K562 (cell line): ENCODE measurements at regions not wholly inside any gene's neighbourhood (a gene's known extent, or its start where the extent isn't known, plus 50 kb on each side); places are given as distances from the start of the nearest gene placed in this dataset.

Source experiments
- ATAC-seq: fragments of 200-7000 bp; cut with Tn5 transposase; 3 replicates; pipeline ENCODE4 v1.9.1; 2020; ENCODE audit warnings: moderate library complexity
- BruUV-seq: library from RNA; stranded (reverse); fragments of 400-500 nt; replicated peaks from 2 replicates; lab custom pipeline; 2021; lab: Mats Ljungman, UMichigan
- CTCF ChIA-PET: fragments of 300-600 bp; formaldehyde crosslinking; extraction: SDS; loops from one replicate; lab custom pipeline; 2021; ENCODE audit warnings: low intra/inter-chr PET ratio; lab: Yijun Ruan, JAX
- POLR2A ChIA-PET: fragments of 300-600, 350-650 bp; sonication (Branson Sonifier 250); formaldehyde crosslinking; extraction: SDS; loops from one replicate; lab custom pipeline; 2021; ENCODE audit warnings: antibody characterized with exemption, inconsistent platforms; lab: Yijun Ruan, JAX
- DNase-seq, 4 experiments: peaks; one replicate each; pipeline versions ENCODE4 v3.0.0 to v3.0.0-alpha.2; 2011 to 2018; ENCODE audit warnings: low spot score in 3 of 4, mixed read lengths in 3 of 4; ENCODE audit errors: extremely low read depth in 1 of 4
- FAIRE-seq: peaks from 2 replicates; lab custom pipeline; 2011; peaks lifted over from hg19 to GRCh38; lab: Jason Lieb, UNC
- H2AFZ ChIP-seq: 2 replicates; pipeline ENCODE4 v1.6.0; 2011; ENCODE audit warnings: low read depth, low read length, control low read depth, inconsistent platforms
- H3K27ac ChIP-seq: fragments of 200-600 bp; 3 replicates; pipeline ENCODE4 v1.8.0; 2011; ENCODE audit warnings: low read depth, mild to moderate bottlenecking, control low read depth, inconsistent platforms, low read length, moderate library complexity, mixed read lengths; ENCODE audit errors: extremely low read depth
- H3K27me3 ChIP-seq, 2 experiments: fragments of 300-600 bp in 1 of 2; 2 replicates in 1 of 2; 3 replicates in 1 of 2; pipeline versions ENCODE4 v1.6.0 to v1.8.0; 2011; ENCODE audit warnings: inconsistent platforms in 2 of 2, low read length in 2 of 2, mild to moderate bottlenecking in 1 of 2, mixed read lengths in 1 of 2, moderate library complexity in 1 of 2; ENCODE audit not compliant: control insufficient read depth in 2 of 2, insufficient read depth in 2 of 2
- H3K36me3 ChIP-seq: fragments of 300-600 bp; 3 replicates; pipeline ENCODE4 v1.8.0; 2011; ENCODE audit warnings: mild to moderate bottlenecking, low read length, inconsistent platforms; ENCODE audit not compliant: control insufficient read depth, insufficient read depth
- H3K4me1 ChIP-seq, 2 experiments: fragments of 200-600 bp in 1 of 2; replicated peaks in 1 of 2; 2 replicates in 1 of 2; 3 replicates in 1 of 2; pipeline versions ENCODE4 v1.5.1 to v1.8.0; 2011; ENCODE audit warnings: inconsistent platforms in 2 of 2, low read length in 2 of 2, mild to moderate bottlenecking in 1 of 2, mixed read lengths in 1 of 2, moderate library complexity in 1 of 2; ENCODE audit not compliant: control insufficient read depth in 2 of 2, insufficient read depth in 2 of 2
- H3K4me2 ChIP-seq: 2 replicates; pipeline ENCODE4 v1.6.1; 2011; ENCODE audit warnings: low read length, control low read depth, inconsistent platforms, mixed read lengths; ENCODE audit not compliant: insufficient read depth
- H3K4me3 ChIP-seq: fragments of 200-600 bp; sonication (generic), shearing (Covaris generic); 2 replicates; pipeline ENCODE4 v1.5.1; 2016; ENCODE audit warnings: control low read depth, inconsistent platforms
- H3K79me2 ChIP-seq: fragments of 200-600 bp; 3 replicates; pipeline ENCODE4 v1.8.0; 2011; ENCODE audit warnings: low read length, inconsistent platforms; ENCODE audit not compliant: control insufficient read depth, insufficient read depth
- H3K9ac ChIP-seq, 2 experiments: 2 replicates each; pipeline versions ENCODE4 v1.6.0 to v1.6.1; 2011; ENCODE audit warnings: low read depth in 2 of 2, low read length in 2 of 2, control low read depth in 1 of 2, inconsistent platforms in 1 of 2, mild to moderate bottlenecking in 1 of 2, mixed read lengths in 1 of 2; ENCODE audit not compliant: insufficient read depth in 1 of 2
- H3K9me1 ChIP-seq: one replicate; pipeline ENCODE4 v1.6.0; 2011; ENCODE audit warnings: inconsistent platforms, mild to moderate bottlenecking, low read length, moderate library complexity; ENCODE audit not compliant: control insufficient read depth, insufficient read depth
- H3K9me3 ChIP-seq: replicated peaks from 2 replicates; pipeline ENCODE4 v1.5.1; 2011; ENCODE audit warnings: low read depth, low read length, inconsistent platforms; ENCODE audit not compliant: control insufficient read depth, insufficient read depth
- H4K20me1 ChIP-seq: replicated peaks from 2 replicates; pipeline ENCODE4 v1.6.1; 2011; ENCODE audit warnings: low read length, inconsistent platforms, mixed read lengths; ENCODE audit not compliant: control insufficient read depth, insufficient read depth
- ATF7 ChIP-seq: fragments of 450-650 bp; IDR thresholded peaks from 2 replicates; pipeline ENCODE4 v1.7.1; 2014; ENCODE audit warnings: mild to moderate bottlenecking, moderate library complexity
- CCAR2 ChIP-seq: fragments of 200-400 bp; formaldehyde crosslinking; IDR thresholded peaks from 2 replicates; pipeline ENCODE4 v1.6.1; 2017; ENCODE audit warnings: mild to moderate bottlenecking, low read depth, low read length
- CEBPG ChIP-seq, 3 experiments: fragments of 200-800 bp in 1 of 3; sonication (Bioruptor generic) in 1 of 3; sonication (generic) in 1 of 3; formaldehyde crosslinking in 1 of 3; IDR thresholded peaks in 2 of 3; conservative IDR thresholded peaks in 1 of 3; 2 replicates each; pipeline versions ENCODE4 v1.6.1 to v1.8.0; 2016 to 2022; ENCODE audit warnings: missing compliant biosample characterization in 2 of 3, missing genetic modification characterization in 2 of 3, mild to moderate bottlenecking in 1 of 3, missing genetic modification reagents in 1 of 3
- DEAF1 ChIP-seq: fragments of 450-650 bp; formaldehyde crosslinking; IDR thresholded peaks from 2 replicates; pipeline ENCODE4 v1.4.0; 2020; ENCODE audit warnings: mild to moderate bottlenecking, moderate library complexity
- EHMT2 ChIP-seq: fragments of 450-650 bp; IDR thresholded peaks from 2 replicates; pipeline ENCODE4 v1.6.1; 2018; ENCODE audit warnings: antibody characterized with exemption
- GABPB1 ChIP-seq: sonication (generic); formaldehyde crosslinking; IDR thresholded peaks from 2 replicates; pipeline ENCODE4 v1.8.0; 2022; ENCODE audit warnings: mild to moderate bottlenecking, missing genetic modification reagents
- JUND ChIP-seq, 2 experiments: IDR thresholded peaks; 2 replicates in 1 of 2; 3 replicates in 1 of 2; pipeline ENCODE4 v1.6.1; 2011; ENCODE audit warnings: borderline replicate concordance in 2 of 2, low read depth in 2 of 2, low read length in 2 of 2, improper control_type of control experiment in 1 of 2, missing biosample characterization in 1 of 2, missing genetic modification characterization in 1 of 2, missing genetic modification reagents in 1 of 2
- NCOA6 ChIP-seq: fragments of 450-650 bp; IDR thresholded peaks from 2 replicates; pipeline ENCODE4 v1.6.1; 2017; ENCODE audit warnings: mild to moderate bottlenecking
- POLR2AphosphoS5 ChIP-seq: IDR thresholded peaks from 2 replicates; pipeline ENCODE4 v1.6.1; 2011; ENCODE audit warnings: mild to moderate bottlenecking, low read depth, low read length, moderate library complexity; ENCODE audit not compliant: control insufficient read depth, insufficient read depth
- RHOXF2B ChIP-seq: fragments of 250-450 bp; sonication (Bioruptor Pico); conservative IDR thresholded peaks from 2 replicates; pipeline ENCODE4 v1.5.1; 2021
- ZC3H11A ChIP-seq: IDR thresholded peaks from 2 replicates; pipeline ENCODE4 v1.6.1; 2012; ENCODE audit warnings: low read depth, low read length, improper control_type of control experiment
- ZKSCAN3 ChIP-seq: fragments of 250-450 bp; sonication (Bioruptor Pico); IDR thresholded peaks from 2 replicates; pipeline ENCODE4 v1.4.0; 2020
- ZNF124 ChIP-seq: sonication (generic); formaldehyde crosslinking; IDR thresholded peaks from 2 replicates; pipeline ENCODE4 v1.8.1; 2022; ENCODE audit warnings: missing genetic modification reagents
- ZNF175 ChIP-seq: fragments of 200-800 bp; sonication (Bioruptor generic); IDR thresholded peaks from 2 replicates; pipeline ENCODE4 v1.6.1; 2016; ENCODE audit warnings: low read depth, mild to moderate bottlenecking, missing genetic modification characterization, missing compliant biosample characterization
- ZNF253 ChIP-seq: fragments of 250-450 bp; sonication (Bioruptor Pico); conservative IDR thresholded peaks from 2 replicates; pipeline ENCODE4 v1.6.1; 2021; ENCODE audit warnings: mild to moderate bottlenecking
- ZNF280A ChIP-seq: fragments of 450-650 bp; IDR thresholded peaks from 2 replicates; pipeline ENCODE4 v1.6.1; 2018; ENCODE audit warnings: mild to moderate bottlenecking, low read depth; ENCODE audit not compliant: partially characterized antibody
- ZNF311 ChIP-seq: fragments of 250-450 bp; sonication (Bioruptor Pico); IDR thresholded peaks from 2 replicates; pipeline ENCODE4 v1.4.0; 2020; ENCODE audit warnings: mild to moderate bottlenecking, moderate library complexity
- ZNF551 ChIP-seq: fragments of 250-450 bp; sonication (Bioruptor Pico); IDR thresholded peaks from 2 replicates; pipeline ENCODE4 v1.5.0; 2021; ENCODE audit warnings: mild to moderate bottlenecking, moderate library complexity
- WGBS: fragments of 100-300 bp; shearing (Covaris generic); methylation state at CpG from one replicate; pipeline ENCODE4 v1.1.6; 2016; ENCODE audit warnings: low coverage, mixed read lengths; ENCODE audit not compliant: insufficient coverage; ENCODE audit errors: missing lambda C conversion rate; 5-methylcytosine and 5-hydroxymethylcytosine counted together
- in situ Hi-C: fragments of 300-500 bp; cut with MboI; formaldehyde crosslinking; loops from 4 replicates; pipeline ENCODE4 v1.15.0; 2018; ENCODE audit warnings: inconsistent platforms, mixed read lengths
- intact Hi-C: fragments of 100-400 bp; cut with micrococcal nuclease; formaldehyde crosslinking; loops from 2 replicates; pipeline ENCODE4 v1.14.2; 2022

- TF ChIP-seq ZC3H11A: no peak
These were observed 2451.8 kb downstream of the PCDH7 start (continued) for GRCh38 chr4:33171873-33172525.

DNA sequence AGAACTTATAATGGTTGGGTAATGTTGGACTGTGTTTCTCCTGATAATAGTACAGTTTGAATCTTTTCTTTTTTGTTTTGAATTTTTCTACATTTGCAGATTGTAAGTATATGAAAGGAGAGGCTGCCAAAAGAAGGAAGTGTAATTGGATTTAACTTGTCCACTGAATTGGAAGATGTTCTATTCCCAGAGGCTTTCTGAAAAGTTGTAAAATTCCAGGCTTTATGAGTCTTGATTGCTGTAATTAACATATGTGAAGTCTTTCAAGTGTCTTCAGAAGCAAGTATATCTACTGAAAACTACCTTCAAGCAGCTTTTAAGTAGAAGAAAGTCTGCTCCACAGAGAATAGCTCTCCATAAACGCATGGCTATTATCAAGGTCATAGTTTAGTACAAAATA lies 2456.4 kb downstream of the PCDH7 start:
- 0% methylated on average over 1 of the region's 1 CpG for WGBS
- ATAC-seq: no peak
- no peak for TF ChIP-seq NCOA6
- no peak for TF ChIP-seq ZNF311 (CRISPR knock-in tag)
- no peak for TF ChIP-seq ZNF280A
- no peak for TF ChIP-seq ZNF124
- no peak for TF ChIP-seq ZNF253
- TF ChIP-seq CEBPG (CRISPR knock-in tag; IDR thresholded peaks at IDR 0.05): no peak
- no peak for TF ChIP-seq CEBPG (tag; conservative IDR thresholded peaks at IDR 0.05 in 1 of 2, IDR thresholded peaks at IDR 0.05 in 1 of 2)
- no peak for TF ChIP-seq JUND (IDR thresholded peaks at IDR 0.05; ENCODE audit: borderline replicate concordance, low read depth, low read length)
- no peak for TF ChIP-seq JUND (tag; IDR thresholded peaks at IDR 0.05; ENCODE audit: borderline replicate concordance, low read depth, low read length)
- TF ChIP-seq ATF7: no peak
- no peak for TF ChIP-seq RHOXF2B (CRISPR knock-in tag)
- TF ChIP-seq DEAF1 (CRISPR knock-in tag): no peak
- no peak for TF ChIP-seq CCAR2
- TF ChIP-seq EHMT2: no peak
- no peak for TF ChIP-seq POLR2AphosphoS5
- no peak for TF ChIP-seq ZNF551 (CRISPR knock-in tag)
- no peak for TF ChIP-seq ZKSCAN3 (CRISPR knock-in tag)
- TF ChIP-seq GABPB1 (CRISPR knock-in tag): no peak
- TF ChIP-seq ZNF175 (CRISPR knock-in tag): no peak

More for the DNA sequence above, 2456.4 kb downstream of the PCDH7 start:
- Histone ChIP-seq H3K27me3 (no peaks in the 10 kb centered on the region), H3K4me1 (no peaks in the 10 kb centered on the region), H3K36me3 (no peaks in the 10 kb centered on the region), H3K4me2 (no peak overlapping the region), H4K20me1 (no peaks in the 10 kb centered on the region), H2AFZ (no peak overlapping the region), H3K9me1 (no peaks in the 10 kb centered on the region), H3K9me3 (no peaks in the 10 kb centered on the region), H3K9ac (no peak overlapping the region), H3K79me2 (no peaks in the 10 kb centered on the region), H3K4me3 (no peak overlapping the region), H3K27ac (no peak overlapping the region)
- CTCF ChIA-PET: no interaction called here
- FAIRE-seq (no peak), DNase-seq (no peak)
- POLR2A ChIA-PET: no interaction called here
- intact Hi-C loops: no loop called here
- in situ Hi-C loops: no loop called here
- no TSS peak for BruUV-seq
